A549 (cell line): ENCODE measurements at regions not wholly inside any gene's neighbourhood (a gene's known extent, or its start where the extent isn't known, plus 50 kb on each side); places are given as distances from the start of the nearest gene placed in this dataset.

Source experiments
- JUNB ChIP-seq: fragments of >200 bp; sonication (Bioruptor Twin); formaldehyde crosslinking; IDR thresholded peaks from 2 replicates; pipeline ENCODE4 v1.6.1; 2016
- MAFK ChIP-seq: fragments of 450-650 bp; IDR thresholded peaks from 2 replicates; pipeline ENCODE4 v1.6.1; 2014; ENCODE audit not compliant: partially characterized antibody
- MYC ChIP-seq: IDR thresholded peaks from 2 replicates; pipeline ENCODE4 v1.6.1; 2012; ENCODE audit warnings: mild to moderate bottlenecking, inconsistent platforms, low read length, improper control_type of control experiment, borderline replicate concordance
- RCOR1 ChIP-seq: fragments of 150-350 bp; IDR thresholded peaks from 2 replicates; pipeline ENCODE4 v1.6.1; 2014; ENCODE audit warnings: antibody characterized with exemption, low read length, low read depth
- RFX5 ChIP-seq: fragments of 450-650 bp; IDR thresholded peaks from 2 replicates; pipeline ENCODE4 v1.7.1; 2014; ENCODE audit warnings: antibody characterized with exemption, mild to moderate bottlenecking, moderate library complexity
- ZFP36 ChIP-seq: fragments of 450-650 bp; IDR thresholded peaks from 2 replicates; pipeline ENCODE4 v1.6.1; 2014; ENCODE audit warnings: borderline replicate concordance; ENCODE audit not compliant: partially characterized antibody
- TF ChIP-seq, protein P1 (sequence below): fragments of 450-650 bp; IDR thresholded peaks from 2 replicates; pipeline ENCODE4 v1.6.1; 2014; ENCODE audit warnings: antibody characterized with exemption
- TF ChIP-seq, protein P2 (sequence below): fragments of >200 bp; sonication (Bioruptor Twin); formaldehyde crosslinking; IDR thresholded peaks from 3 replicates; pipeline ENCODE4 v1.5.1; 2016
- TF ChIP-seq, protein P3 (sequence below): fragments of 150-350 bp; IDR thresholded peaks from 2 replicates; pipeline ENCODE4 v1.6.1; 2014; ENCODE audit warnings: low read depth, mild to moderate bottlenecking, low read length

DNA sequence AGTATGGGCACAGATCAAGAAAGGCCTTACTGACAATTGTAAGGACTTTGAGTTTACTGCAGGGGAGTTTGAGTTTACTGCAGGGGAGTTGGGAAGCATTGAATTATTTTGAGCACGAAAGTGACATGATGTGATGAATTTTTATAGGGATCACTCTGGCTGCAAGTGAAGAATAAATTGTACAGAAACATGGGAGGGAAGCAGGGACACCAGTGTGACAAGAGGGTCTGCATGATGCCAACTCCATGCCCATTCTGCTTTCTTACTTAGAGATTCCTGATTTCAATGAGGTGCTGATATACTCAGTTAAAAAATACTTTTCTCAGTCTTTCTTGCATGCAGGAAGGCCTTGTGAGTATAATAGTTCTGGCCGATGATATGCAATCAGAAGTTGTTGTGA, 234.4 kb downstream of the CENPF start:
- no peak for TF ChIP-seq MYC
- TF ChIP-seq, protein P1, sequence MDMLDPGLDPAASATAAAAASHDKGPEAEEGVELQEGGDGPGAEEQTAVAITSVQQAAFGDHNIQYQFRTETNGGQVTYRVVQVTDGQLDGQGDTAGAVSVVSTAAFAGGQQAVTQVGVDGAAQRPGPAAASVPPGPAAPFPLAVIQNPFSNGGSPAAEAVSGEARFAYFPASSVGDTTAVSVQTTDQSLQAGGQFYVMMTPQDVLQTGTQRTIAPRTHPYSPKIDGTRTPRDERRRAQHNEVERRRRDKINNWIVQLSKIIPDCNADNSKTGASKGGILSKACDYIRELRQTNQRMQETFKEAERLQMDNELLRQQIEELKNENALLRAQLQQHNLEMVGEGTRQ, result no peak
- TF ChIP-seq JUNB, result no peak
- TF ChIP-seq, protein P2, sequence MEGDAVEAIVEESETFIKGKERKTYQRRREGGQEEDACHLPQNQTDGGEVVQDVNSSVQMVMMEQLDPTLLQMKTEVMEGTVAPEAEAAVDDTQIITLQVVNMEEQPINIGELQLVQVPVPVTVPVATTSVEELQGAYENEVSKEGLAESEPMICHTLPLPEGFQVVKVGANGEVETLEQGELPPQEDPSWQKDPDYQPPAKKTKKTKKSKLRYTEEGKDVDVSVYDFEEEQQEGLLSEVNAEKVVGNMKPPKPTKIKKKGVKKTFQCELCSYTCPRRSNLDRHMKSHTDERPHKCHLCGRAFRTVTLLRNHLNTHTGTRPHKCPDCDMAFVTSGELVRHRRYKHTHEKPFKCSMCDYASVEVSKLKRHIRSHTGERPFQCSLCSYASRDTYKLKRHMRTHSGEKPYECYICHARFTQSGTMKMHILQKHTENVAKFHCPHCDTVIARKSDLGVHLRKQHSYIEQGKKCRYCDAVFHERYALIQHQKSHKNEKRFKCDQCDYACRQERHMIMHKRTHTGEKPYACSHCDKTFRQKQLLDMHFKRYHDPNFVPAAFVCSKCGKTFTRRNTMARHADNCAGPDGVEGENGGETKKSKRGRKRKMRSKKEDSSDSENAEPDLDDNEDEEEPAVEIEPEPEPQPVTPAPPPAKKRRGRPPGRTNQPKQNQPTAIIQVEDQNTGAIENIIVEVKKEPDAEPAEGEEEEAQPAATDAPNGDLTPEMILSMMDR, result no peak
- TF ChIP-seq, protein P3, sequence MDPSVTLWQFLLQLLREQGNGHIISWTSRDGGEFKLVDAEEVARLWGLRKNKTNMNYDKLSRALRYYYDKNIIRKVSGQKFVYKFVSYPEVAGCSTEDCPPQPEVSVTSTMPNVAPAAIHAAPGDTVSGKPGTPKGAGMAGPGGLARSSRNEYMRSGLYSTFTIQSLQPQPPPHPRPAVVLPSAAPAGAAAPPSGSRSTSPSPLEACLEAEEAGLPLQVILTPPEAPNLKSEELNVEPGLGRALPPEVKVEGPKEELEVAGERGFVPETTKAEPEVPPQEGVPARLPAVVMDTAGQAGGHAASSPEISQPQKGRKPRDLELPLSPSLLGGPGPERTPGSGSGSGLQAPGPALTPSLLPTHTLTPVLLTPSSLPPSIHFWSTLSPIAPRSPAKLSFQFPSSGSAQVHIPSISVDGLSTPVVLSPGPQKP, result no peak
- no peak for TF ChIP-seq RCOR1
- no peak for TF ChIP-seq MAFK
- TF ChIP-seq ZFP36, result no peak
- TF ChIP-seq RFX5, result no peak
